ENCODE measurements at regions not wholly inside any gene's neighbourhood (a gene's known extent, or its start where the extent isn't known, plus 50 kb on each side); places are given as distances from the start of the nearest gene placed in this dataset.

- DNase-seq (ENCODE audit: low spot score) (no peak), ATAC-seq (no peak)
- Mint-ChIP-seq H3K27ac (no peak overlapping the region), H3K4me1 (no peaks in the 10 kb centered on the region), H3K36me3 (no peaks in the 10 kb centered on the region), H3K9me3 (peaks cover 11% of the 10 kb centered on the region), H3K4me3 (no peak overlapping the region), H3K27me3 (ENCODE audit: low read depth) (no peaks in the 10 kb centered on the region)
- CTCF ChIA-PET = no interaction called here
- TF ChIP-seq MXD4 (CRISPR knock-in tag; IDR thresholded peaks at IDR 0.05; ENCODE audit: borderline replicate concordance) = no peak
- no peak for TF ChIP-seq AR (CRISPR knock-in tag; IDR thresholded peaks at IDR 0.05)
- no peak for TF ChIP-seq ATF1 (CRISPR knock-in tag; IDR thresholded peaks at IDR 0.05)
- TF ChIP-seq TCF7 (CRISPR knock-in tag; IDR thresholded peaks at IDR 0.05; ENCODE audit: low read depth) = no peak
- TF ChIP-seq FOXK1 (CRISPR knock-in tag; IDR thresholded peaks at IDR 0.05) = no peak
- TF ChIP-seq CREB1 (CRISPR knock-in tag; IDR thresholded peaks at IDR 0.05) = no peak
- TF ChIP-seq PRDM15 (CRISPR knock-in tag; IDR thresholded peaks at IDR 0.05) = no peak
- no peak for TF ChIP-seq ERG (CRISPR knock-in tag; IDR thresholded peaks at IDR 0.05)
- no peak for TF ChIP-seq OVOL2 (CRISPR knock-in tag; IDR thresholded peaks at IDR 0.05; ENCODE audit: borderline replicate concordance)
- no peak for TF ChIP-seq ZNF512 (CRISPR knock-in tag; IDR thresholded peaks at IDR 0.05; ENCODE audit: borderline replicate concordance)
- no peak for TF ChIP-seq ZNF671 (CRISPR knock-in tag; IDR thresholded peaks at IDR 0.05)
- no peak for TF ChIP-seq ARID4B (CRISPR knock-in tag; IDR thresholded peaks at IDR 0.05; ENCODE audit: borderline replicate concordance)
- TF ChIP-seq EMX1 (CRISPR knock-in tag; IDR thresholded peaks at IDR 0.05) = no peak
- TF ChIP-seq ZNF219 (CRISPR knock-in tag; IDR thresholded peaks at IDR 0.05; ENCODE audit: borderline replicate concordance) = no peak
- TF ChIP-seq GTF2I (CRISPR knock-in tag; conservative IDR thresholded peaks at IDR 0.05) = no peak
- no peak for TF ChIP-seq ZNF396 (CRISPR knock-in tag; IDR thresholded peaks at IDR 0.05; ENCODE audit: borderline replicate concordance)
- no peak for TF ChIP-seq FOXP4 (CRISPR knock-in tag; IDR thresholded peaks at IDR 0.05)
- no peak for TF ChIP-seq E2F4 (CRISPR knock-in tag; IDR thresholded peaks at IDR 0.05; ENCODE audit: borderline replicate concordance, low read depth)
- POLR2A ChIA-PET = no interaction called here
These were observed 440.1 kb downstream of the ZNF385D start for GRCh38 chr3:21310891-21311290.
